NCI-H526 (cell line): ENCODE measurements at regions not wholly inside any gene's neighbourhood (a gene's known extent, or its start where the extent isn't known, plus 50 kb on each side); places are given as distances from the start of the nearest gene placed in this dataset.

Experiments
- DNase-seq, 2 experiments: peaks; one replicate each; lab custom pipeline; 2025; lab: John Stamatoyannopoulos, UW

DNA sequence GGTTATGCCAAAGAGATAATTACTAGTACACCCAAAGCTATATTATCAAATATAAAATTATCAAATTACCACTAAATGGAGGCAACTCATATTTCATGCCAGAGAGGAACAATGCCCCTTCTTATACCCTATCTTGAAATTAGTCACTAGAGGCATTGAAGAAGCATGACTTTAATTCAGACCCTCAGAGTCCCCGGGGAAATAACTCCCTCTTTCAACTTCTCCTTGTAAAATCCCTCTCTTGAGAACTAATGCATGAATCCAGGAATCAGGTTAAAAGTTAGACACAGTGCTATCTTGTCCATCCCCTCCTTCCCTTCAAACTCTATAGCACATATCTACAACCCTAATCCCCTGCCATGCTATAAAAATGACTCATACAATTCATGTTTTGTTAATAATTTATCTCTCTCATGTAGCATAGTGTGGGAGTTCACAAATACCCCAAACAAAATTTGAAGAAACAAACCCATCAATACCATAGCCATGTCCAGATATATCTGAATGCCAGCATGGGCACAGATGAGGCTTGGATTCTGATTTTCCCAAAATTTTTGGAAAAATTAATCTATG, 665.4 kb downstream of the KCNA4 start:
- no peak for DNase-seq

DNA sequence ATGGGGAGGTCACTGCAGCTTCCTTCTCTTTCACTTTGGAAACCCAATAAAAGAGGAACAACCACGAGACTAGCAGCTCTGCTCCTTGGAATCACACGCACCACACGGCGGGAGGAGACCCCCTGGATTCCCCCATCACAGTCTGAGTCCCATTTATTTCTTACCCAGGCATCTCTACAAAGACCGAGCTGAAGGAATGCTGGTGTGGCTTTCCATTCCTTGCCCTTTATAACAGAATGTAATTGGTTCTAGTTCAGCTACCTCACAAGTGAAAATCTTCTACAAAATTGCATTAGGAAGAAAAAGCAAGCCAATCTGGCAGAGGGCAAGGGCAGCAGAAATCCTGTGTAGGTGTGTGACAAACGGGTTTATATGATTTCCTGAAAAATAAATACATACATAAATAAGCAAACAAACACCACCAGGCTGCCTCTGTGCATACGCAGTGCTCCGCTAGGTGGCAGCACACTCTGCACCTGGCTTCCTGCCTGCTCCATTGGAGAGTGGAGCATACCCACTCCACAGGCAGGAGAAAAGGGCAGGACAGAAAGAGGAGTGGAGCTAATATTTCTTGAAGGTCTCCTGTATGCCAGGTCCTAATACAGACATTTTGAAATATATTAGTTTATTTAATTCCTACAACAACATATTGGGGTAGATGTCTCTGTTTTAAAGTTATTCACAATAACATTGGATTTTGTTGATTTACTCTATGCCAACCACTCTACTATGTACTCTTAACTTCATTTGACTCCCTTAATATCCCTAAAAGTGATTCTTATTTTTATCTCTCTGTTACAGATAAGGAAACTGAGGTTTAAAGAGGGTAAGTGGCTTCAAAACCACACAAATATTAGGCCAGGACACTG, 673.1 kb downstream of the KCNA4 start:
- DNase-seq: peak in 1 of 2 experiments; percentile 57

DNA sequence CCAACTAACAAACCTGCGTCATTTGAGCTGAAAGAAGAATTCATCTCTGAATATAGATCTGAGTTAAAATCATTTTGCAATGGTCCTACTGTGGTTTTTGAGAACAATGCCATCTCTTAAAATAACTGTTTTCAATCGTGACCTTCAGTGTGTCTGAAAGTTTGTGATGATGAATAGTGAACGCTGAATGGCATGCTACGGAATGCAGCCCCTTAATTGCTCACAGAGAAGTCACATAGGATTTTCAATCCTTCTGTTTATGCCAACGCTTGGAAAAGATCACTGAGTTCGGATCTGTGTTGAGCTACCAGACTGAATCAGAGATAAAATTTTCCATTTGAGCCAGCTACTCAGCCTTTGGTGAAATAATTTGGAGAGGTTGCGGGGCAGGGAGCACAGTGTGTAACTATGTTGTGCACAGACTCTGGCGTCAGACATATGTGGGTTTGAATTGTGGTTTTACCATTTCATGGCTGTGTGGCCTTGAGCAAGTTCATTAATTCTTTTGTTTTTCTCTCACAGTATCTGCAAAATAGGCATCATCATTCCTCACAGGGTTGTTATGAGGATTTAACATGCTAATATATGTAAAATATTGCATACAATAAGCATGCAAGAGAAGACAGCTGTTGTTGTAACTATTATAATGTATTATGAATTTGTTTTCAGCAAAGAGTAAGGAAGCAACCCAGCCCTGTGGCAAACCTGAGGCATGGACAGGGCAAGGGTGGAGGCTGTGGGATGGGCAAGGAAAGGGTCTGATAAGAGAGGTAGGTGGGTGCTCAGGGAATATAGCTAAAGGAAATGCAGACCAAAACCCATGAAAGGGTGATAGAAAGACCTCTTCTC, 679.9 kb downstream of the KCNA4 start:
- DNase-seq: no peak

DNA sequence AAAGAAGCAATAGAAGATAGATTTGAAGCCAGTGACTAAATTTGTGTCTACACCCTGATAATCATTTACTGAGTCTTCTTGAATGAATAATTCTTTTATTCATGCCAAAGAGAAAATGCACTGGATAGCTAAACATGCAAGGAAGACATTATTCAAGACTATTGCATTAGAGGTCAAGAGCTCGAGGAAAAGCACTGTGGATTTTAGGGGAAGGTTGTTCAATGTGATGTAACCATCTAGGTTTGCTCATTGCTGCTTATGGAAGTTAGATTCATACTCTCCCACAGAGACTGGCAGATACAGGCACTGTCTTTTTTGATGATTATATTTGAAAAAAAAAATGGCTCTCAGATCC, 682.1 kb downstream of the KCNA4 start:
- DNase-seq: no peak

DNA sequence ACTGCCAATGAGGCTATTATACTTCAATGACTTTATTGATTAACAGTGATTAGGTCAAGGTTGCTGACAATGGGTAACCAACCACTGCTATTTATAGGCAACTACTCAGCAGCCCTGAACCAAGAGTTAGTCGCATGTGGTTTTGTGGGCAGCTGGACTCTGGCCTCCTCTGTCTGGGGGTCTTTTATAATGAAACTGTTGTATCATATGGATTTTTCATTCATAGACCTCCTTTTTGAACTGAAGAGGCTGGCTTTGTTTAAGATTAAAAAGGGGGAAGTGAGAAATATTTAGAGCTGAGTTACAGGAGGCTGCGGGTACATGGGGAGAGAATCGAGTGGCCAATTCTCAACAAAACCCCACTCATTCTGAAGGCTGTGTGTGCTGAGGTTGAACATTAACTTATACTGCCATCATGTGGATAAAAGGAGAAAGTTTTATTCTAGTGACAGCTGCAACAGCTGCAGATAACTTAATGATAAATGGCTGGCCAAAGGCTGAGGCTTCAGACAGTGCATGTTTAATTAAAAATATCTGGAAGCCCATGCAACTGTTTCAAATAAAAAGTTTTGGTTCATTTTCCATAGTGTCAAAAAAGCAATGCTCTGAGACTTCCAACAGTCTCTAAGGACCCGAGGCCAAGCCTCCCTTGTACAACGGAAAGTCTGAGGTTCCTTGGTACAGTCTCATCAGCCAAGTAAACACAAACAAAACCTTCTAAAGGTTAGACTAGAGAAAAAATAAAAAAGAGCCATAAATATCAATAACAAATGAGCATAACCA, 682.6 kb downstream of the KCNA4 start:
- DNase-seq: peak in 1 of 2 experiments; percentile 43

DNA sequence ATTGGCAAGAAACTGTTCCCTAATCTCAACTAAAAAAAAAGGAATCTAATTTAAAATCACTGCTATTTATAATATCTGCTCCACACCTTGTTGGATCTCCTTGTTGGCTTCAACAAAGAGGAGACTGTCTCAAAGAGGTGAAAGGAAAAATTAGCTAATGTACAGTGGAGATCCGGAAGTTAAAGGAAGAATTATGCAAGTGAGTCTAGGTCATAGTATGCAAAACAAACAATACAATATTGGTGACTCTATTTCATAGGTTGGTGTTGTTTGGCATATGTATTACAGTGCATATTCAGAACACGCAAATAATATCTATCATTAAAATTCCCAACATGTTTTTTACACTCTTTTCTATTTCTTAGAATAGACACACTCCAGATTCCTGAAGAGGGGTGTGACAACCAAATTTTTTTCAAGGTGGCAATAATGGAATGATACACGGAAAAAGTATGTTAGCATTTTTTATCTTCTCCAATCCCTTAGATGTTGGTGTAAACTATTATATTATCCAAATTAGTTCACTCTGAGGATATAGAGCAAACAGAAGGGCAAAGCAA, 685.3 kb downstream of the KCNA4 start:
- no peak for DNase-seq

DNA sequence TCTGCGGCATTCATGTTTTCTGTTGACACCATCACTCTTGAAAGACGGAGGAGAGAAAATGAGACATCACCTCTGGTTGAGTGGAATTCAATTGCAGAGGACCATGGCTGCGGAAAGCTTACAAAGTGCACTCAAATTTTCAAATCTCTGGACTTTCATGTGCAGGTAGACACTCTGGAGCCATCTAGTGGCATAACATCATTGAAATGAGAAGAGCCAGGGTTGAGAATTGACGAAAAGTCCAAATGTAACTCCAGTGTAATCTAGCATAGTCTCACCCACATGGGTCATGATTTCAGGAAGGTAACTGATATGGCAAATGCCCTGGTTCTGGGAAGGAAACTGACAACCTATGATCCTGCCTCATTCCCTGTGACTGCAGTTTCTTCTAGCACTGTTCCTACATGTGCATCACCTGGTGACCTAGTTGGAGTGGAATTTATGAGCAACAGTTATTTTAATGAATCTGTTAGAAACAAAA, 687.8 kb downstream of the KCNA4 start:
- peak in 1 of 2 experiments; percentile 43 for DNase-seq

DNA sequence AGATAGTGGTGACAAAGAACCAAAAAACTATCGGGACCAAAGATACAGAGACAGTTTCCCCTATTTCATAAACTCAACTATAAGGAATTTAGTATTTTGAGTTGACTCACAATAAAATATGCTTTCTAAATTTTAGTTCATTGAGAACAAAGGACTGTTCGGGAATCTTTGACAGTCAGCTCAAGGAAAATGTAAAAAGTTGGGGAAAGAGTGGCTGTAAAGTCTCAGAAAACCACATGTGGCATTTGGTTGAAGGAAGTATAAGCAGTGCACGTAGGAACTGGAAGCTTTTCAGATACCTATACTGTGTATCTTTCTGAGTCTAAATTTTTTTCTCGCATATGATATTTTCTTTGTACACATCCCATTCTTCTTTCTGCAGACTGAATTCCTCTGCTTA, 688.9 kb downstream of the KCNA4 start:
- DNase-seq: no peak

DNA sequence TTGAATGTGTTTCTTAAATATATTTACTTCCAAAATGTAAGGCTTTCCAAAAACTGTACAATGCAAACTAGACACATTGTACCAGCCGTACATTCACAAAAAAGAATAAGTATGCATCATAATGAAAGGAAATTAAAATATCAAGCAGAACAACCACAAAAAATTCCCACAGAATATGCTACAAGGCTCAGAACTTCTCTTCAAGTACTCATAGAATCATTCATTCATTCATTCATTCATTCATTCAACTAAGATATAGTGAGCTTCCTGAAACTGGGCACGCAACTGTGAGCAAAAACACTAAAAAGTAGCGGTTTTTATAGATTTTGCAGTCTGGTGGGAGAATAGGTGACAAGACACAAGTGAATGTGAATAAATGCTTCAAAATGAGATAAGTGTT, 690.1 kb downstream of the KCNA4 start:
- DNase-seq: no peak

DNA sequence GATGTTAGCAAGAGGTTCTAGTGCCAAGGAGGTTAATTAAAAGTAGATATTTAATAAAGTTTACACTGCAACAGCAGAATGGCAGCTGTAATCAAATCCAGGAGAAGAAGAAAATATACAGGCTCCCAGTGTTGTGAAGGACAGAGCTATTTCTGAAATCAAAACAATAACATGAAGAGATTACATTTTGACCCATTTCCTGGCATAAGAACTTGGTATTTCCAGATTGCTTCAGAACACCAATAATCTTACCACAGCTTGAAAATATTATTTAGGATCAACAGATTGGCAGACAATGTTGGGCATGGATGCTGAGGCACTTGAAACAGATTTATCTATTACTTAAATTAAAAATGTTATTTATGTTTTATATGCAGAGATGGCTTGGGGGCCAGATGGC, 692.5 kb downstream of the KCNA4 start:
- DNase-seq: no peak

DNA sequence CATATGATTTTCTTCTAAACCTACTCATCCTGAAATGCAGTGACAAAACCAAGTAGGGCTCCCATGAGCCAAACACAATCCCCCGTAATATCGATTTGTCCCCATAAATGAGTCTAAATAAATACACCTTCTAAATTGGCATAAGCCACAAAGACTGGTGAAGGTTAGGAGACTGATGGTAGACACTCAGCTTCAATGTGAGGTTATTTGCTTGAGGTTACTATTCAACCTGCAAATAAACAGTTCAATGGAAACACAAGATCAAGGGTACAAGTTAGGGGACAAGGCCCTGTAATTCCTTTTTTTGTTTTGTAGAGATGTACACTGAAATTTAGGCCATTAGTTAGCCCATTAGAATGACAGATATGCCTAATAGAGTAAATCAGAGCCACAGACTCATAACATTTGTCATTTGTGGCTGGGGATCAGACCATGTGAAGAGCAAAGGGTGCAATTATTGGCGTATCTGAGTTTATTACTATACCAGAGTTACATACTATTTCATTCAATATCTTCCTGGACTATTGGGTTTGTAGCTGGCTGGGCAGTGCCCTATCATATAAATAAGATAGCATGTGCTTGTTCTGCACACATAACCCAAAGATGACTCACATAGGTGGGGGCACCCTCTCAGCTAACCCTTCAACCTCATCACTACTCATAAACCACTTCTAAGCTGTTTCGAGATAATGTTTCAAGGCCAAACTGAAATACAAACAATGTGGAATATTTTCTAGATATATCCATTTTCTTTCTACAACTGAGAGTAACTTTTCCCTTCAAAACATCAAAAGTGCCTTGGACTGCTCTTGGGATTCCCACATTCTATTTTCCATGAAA, 695.3 kb downstream of the KCNA4 start:
- no peak for DNase-seq

DNA sequence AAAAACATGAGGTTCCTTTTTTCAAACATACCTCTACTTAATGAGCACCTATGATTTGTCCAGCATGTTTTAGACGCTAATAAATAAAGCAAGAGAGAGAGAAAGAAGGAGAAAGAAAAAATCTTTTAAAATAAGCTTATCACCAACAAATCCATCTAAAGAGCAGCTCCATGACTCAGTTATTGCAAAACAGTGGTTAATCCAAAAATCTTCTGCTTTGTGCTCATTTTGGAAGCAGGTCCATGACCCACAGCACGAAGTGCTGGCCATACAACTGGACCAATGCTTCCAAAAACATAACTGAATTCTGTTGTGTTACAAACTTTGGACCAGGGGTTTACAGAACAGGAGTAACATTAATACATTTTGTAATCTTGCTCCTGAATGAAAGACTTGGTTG, 696.6 kb downstream of the KCNA4 start:
- DNase-seq: no peak

DNA sequence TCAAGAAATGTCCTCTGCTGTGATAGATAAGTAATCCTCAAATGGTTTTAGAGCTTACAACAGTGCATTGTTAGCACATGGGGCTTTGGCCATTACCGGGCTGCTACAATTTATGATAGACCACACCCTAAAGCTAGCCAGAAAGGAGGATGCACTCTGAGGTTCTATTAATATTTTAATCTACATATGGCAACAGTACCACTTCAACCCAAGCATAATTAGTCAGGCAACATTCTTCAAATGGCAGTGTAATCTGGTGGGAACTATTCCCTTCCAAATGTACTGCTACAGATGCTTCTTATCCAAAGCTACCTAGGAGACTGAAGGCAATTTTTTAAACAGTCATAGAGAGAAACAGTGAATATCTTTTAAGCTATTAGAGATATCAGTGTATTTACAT, 697.6 kb downstream of the KCNA4 start:
- no peak for DNase-seq

DNA sequence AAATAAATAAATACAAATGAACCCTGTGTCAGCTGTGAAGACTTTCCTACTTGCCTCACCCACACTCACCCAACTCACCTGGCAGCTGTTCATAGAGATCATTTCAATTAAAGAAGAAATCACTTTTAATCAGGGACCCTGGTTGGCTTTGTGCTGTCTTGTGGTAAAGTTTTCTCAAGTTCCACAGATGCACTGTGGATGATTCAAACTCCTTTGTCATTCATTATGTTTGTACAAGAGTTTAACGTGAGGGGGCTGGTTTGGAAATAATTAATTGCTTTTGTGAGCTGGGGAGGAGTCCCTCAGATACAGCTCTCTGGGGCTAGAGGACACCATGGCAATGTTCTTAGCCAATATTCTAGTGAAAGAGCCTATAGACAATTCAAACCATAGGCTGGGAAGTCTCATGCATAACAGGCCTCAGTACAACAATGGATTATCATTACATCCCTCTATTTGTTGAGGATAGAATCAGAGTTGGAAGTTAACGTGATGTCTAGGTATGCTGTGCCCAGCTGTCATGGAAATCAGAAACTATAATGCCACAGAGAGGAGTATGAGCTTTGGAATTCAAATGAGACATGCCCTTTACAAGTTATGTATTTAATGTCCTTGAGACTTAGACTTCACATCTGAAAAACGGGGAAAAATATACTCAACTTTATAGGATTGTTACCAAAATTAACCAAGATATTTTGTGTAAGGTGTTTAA, 698.5 kb downstream of the KCNA4 start:
- DNase-seq: no peak

DNA sequence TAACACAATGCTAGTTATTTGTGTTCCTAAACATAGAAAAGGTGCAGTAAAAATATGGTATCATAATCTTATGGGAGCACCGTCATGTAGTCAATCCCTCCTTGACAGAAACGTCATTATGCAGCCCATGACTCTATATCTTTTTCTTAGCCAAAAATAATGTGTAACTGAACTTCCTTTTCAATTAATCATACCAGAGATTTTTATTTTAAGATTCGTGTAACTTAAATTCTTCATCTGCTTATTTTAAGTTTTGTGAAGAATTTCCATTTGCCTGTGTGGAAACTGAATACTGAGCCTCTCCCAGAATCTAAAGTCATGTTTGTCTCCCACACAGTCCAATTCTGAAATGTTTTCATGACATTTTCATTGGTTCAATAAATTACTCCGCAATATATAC, 699.1 kb downstream of the KCNA4 start:
- no peak for DNase-seq

DNA sequence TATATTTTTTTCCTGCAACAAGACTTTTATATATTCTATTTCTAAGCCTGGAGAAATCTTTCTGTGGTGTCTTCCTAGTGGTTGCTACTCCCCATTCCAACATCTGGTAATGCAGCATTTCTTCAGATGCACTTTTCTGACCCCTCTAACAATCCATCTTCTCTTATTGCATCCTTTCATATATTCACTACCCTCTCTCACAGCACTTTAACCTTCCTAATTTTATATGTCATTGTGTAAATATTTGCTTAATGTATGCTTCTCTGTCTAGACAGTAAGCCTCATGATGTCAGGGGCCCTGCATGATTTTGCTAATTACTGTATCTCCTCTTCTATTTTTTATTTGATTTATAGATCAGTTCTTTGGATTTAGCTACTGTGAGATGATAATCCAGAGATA, 701.6 kb downstream of the KCNA4 start:
- DNase-seq: no peak

DNA sequence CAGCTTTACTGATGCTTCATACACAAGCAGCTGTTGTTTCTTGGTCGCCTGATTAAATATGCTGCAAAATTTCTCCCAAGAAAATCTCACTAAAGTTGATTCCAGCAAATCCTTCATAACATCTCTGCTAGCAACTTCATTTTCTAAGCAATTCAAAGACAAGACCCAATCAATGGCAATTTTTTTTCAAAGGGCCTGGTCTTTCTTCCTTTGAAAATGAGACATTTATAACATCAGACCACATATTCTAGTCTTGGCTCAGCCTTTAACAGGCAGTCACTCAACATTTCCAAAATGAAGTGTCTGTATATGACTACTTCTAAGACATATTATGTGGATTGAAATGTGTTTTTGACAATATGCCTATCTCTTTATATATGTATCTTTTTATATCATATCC, 702.6 kb downstream of the KCNA4 start:
- no peak for DNase-seq

DNA sequence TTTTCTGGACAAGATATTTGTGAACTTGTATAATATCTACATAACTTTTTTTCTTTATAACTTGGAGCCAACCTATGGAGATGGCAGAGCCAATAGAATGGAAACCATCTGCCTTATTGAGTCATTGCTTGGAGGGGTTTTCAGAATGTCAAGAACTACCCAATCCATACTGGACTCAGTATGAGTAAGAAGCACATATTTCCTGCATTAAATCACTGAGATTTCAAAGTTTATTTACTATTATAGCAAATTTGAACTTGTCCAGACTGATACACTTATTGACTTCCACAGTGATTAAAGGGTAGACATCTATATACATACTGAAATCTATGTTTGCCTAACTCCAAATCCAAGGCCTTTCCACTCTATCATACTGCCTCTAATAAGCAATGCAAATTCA, 704.0 kb downstream of the KCNA4 start:
- DNase-seq: no peak

DNA sequence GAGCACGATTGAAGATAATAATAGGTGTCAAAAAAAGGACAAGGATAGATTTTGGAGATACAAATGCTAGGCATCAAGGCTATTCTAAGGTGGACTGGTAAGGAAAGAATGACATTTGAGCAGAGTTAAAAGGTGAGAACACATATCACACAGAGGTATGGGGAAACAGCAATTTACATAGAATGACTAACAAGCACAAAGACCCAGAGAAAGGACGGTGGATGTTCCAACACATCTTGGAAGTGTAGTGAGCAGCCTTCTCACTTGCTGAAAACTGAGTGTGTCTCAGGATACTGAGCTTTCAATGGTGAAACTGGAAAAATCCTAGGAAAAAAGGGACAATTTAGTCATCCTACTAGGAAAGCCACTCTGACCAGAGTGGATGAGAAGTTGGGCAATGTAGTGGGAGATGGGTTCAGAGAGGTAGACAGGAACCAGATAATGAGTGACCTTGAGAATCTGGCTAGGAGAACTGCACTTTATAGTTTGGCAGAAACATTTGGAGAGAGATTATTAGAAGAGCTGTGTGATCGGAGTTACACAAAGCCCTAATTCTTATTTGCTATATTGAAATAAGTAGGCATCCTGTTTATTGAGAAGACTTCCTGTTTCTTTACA, 706.0 kb downstream of the KCNA4 start:
- DNase-seq: no peak

DNA sequence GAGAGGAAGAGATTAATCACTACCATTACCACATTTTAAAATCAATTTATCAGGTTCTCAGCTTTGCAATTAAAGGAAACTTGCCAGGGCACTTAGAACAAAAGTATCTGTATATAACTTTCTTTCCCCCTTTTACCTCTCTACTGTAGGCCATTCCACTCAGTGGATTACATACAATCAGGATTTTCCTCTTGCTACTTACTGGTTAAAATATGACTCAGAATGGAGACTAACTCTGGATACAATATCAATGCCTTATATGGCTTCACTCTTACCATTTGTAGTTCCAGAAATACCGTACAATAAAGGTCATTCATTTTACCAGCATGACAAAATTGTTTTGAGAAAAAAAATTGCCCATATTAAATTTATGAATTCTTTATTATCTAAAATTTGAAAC, 706.8 kb downstream of the KCNA4 start:
- no peak for DNase-seq
